ENCODE measurements at regions not wholly inside any gene's neighbourhood (a gene's known extent, or its start where the extent isn't known, plus 50 kb on each side); places are given as distances from the start of the nearest gene placed in this dataset.

DNA sequence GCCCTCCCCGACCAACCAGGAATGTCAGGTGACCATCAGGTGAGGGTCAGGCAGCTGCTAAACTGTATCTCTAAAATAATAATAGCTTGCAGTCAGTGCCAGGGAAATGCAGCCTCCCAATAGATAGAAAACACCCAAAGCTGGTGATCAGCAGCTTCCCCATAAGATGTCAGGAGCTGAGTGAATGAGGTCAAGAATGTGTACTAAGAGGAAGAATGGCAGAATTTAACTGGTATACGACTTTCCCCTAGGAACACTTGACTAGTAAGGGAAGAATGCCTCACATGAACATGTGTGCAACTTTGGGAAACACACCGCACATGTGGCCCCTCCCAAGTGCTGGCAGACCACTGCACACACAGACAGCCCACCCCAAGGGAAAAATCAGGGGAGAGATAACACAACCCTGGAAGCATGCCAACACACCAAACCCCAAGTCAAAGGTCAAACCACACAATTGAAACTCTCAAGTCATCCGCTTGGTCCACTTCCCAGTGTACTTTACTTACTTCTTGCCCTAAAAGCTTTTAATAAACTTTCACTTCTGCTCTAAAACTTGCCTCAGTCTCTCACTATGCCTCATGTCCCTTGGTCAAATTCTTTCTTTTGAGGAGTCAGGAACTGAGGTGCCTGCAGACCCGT lies 806.5 kb downstream of the OTOL1 start (continued):
- TF ChIP-seq, protein P1, sequence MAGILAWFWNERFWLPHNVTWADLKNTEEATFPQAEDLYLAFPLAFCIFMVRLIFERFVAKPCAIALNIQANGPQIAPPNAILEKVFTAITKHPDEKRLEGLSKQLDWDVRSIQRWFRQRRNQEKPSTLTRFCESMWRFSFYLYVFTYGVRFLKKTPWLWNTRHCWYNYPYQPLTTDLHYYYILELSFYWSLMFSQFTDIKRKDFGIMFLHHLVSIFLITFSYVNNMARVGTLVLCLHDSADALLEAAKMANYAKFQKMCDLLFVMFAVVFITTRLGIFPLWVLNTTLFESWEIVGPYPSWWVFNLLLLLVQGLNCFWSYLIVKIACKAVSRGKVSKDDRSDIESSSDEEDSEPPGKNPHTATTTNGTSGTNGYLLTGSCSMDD (CRISPR knock-in tag; IDR thresholded peaks at IDR 0.05): no peak
- TF ChIP-seq ERF (CRISPR knock-in tag; IDR thresholded peaks at IDR 0.05) (no peak), ZNF713 (CRISPR knock-in tag; IDR thresholded peaks at IDR 0.05) (no peak), HMG20A (CRISPR knock-in tag; IDR thresholded peaks at IDR 0.05; ENCODE audit: borderline replicate concordance) (no peak), SETDB1 (CRISPR knock-in tag; IDR thresholded peaks at IDR 0.05; ENCODE audit: borderline replicate concordance) (no peak)
- TF ChIP-seq, protein P2, sequence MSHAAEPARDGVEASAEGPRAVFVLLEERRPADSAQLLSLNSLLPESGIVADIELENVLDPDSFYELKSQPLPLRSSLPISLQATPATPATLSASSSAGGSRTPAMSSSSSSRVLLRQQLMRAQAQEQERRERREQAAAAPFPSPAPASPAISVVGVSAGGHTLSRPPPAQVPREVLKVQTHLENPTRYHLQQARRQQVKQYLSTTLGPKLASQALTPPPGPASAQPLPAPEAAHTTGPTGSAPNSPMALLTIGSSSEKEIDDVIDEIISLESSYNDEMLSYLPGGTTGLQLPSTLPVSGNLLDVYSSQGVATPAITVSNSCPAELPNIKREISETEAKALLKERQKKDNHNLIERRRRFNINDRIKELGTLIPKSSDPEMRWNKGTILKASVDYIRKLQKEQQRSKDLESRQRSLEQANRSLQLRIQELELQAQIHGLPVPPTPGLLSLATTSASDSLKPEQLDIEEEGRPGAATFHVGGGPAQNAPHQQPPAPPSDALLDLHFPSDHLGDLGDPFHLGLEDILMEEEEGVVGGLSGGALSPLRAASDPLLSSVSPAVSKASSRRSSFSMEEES (CRISPR knock-in tag; IDR thresholded peaks at IDR 0.05): no peak
- TF ChIP-seq, protein P3, sequence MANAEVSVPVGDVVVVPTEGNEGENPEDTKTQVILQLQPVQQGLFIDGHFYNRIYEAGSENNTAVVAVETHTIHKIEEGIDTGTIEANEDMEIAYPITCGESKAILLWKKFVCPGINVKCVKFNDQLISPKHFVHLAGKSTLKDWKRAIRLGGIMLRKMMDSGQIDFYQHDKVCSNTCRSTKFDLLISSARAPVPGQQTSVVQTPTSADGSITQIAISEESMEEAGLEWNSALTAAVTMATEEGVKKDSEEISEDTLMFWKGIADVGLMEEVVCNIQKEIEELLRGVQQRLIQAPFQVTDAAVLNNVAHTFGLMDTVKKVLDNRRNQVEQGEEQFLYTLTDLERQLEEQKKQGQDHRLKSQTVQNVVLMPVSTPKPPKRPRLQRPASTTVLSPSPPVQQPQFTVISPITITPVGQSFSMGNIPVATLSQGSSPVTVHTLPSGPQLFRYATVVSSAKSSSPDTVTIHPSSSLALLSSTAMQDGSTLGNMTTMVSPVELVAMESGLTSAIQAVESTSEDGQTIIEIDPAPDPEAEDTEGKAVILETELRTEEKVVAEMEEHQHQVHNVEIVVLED (CRISPR knock-in tag; IDR thresholded peaks at IDR 0.05; ENCODE audit: borderline replicate concordance): no peak

DNA sequence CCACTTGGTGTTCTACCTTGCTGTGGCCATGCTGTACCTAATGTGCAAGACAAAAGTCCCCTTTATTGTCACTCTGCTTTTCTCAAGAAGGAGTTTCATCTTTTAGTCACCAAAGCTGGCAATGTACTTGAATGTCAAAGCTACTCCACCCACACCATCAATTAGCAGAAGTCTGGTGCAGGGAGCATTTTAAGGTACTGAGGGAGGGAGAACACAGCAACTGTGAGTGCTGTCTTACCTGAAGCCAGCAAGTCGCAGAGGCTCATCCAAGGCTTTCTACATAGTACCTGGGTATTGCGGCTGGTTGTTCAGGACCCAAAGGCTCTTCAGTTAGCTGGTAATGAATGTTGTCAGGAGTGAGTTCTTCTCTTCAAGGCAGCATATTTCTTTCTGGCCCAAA lies 820.4 kb downstream of the OTOL1 start:
- no peaks in the 10 kb centered on the region for H3K79me2 ChIP-seq (ENCODE audit: insufficient read depth, low read length)
- H3K9me3 ChIP-seq (ENCODE audit: low read length): peaks cover 45% of the 10 kb centered on the region
- no peaks in the 10 kb centered on the region for H3K27me3 ChIP-seq (ENCODE audit: control insufficient read depth in 1 of 2, insufficient read depth in 2 of 2, low read length in 2 of 2)
- DNase-seq (ENCODE audit: low spot score) (no peak), FAIRE-seq (no peak), ATAC-seq (no peak)
- no peaks in the 10 kb centered on the region for H3K36me3 ChIP-seq (replicated peaks in 1 of 2; ENCODE audit: control insufficient read depth in 1 of 2, insufficient read depth in 2 of 2, low read length in 2 of 2)
- no peak overlapping the region for H3K9ac ChIP-seq (ENCODE audit: insufficient read depth, low read depth, low read length)
- no TSS peak for BruUV-seq (replicated peaks)
- intact Hi-C loops (cut with micrococcal nuclease; ENCODE audit: unreplicated experiment): no loop called here
- WGBS (ENCODE audit: low lambda C conversion rate): 50% methylated on average over 2 of the region's 2 CpGs
- H3K4me3 ChIP-seq (replicated peaks in 1 of 3; ENCODE audit: insufficient read depth in 1 of 3, low read depth in 2 of 3, low read length in 3 of 3): no peak overlapping the region
- H3K27ac ChIP-seq (ENCODE audit: extremely low read length, insufficient read depth, low read length): no peak overlapping the region
- in situ Hi-C loops (cut with HindIII; ENCODE audit: extremely low pct_ligation_motif_present, low pct_unique_long_range_greater_than_20kb): no loop called here
- ChIA-PET CTCF (ENCODE audit: low intra/inter-chr PET ratio, low total read pairs) (no interaction called here), POLR2A (no interaction called here)
- no peak overlapping the region for H3K4me2 ChIP-seq (ENCODE audit: low read depth, low read length)
- no peaks in the 10 kb centered on the region for H4K20me1 ChIP-seq (ENCODE audit: insufficient read depth, low read length)
- no peak overlapping the region for H2AFZ ChIP-seq (ENCODE audit: low read length)
- H3K4me1 ChIP-seq (ENCODE audit: insufficient read depth, low read length): no peaks in the 10 kb centered on the region
- TF ChIP-seq ZFP36L1 (CRISPR knock-in tag; IDR thresholded peaks at IDR 0.05): no peak
- TF ChIP-seq ZNF441 (CRISPR knock-in tag; IDR thresholded peaks at IDR 0.05; ENCODE audit: borderline replicate concordance): no peak
- TF ChIP-seq ZNF234 (CRISPR knock-in tag; conservative IDR thresholded peaks at IDR 0.05): no peak
- TF ChIP-seq, protein P4, sequence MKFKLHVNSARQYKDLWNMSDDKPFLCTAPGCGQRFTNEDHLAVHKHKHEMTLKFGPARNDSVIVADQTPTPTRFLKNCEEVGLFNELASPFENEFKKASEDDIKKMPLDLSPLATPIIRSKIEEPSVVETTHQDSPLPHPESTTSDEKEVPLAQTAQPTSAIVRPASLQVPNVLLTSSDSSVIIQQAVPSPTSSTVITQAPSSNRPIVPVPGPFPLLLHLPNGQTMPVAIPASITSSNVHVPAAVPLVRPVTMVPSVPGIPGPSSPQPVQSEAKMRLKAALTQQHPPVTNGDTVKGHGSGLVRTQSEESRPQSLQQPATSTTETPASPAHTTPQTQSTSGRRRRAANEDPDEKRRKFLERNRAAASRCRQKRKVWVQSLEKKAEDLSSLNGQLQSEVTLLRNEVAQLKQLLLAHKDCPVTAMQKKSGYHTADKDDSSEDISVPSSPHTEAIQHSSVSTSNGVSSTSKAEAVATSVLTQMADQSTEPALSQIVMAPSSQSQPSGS (CRISPR knock-in tag; IDR thresholded peaks at IDR 0.05): no peak
- no peak for TF ChIP-seq ZNF160 (CRISPR knock-in tag; IDR thresholded peaks at IDR 0.05)
- no peak for TF ChIP-seq CEBPG (CRISPR knock-in tag; IDR thresholded peaks at IDR 0.05)
- TF ChIP-seq, protein P5, sequence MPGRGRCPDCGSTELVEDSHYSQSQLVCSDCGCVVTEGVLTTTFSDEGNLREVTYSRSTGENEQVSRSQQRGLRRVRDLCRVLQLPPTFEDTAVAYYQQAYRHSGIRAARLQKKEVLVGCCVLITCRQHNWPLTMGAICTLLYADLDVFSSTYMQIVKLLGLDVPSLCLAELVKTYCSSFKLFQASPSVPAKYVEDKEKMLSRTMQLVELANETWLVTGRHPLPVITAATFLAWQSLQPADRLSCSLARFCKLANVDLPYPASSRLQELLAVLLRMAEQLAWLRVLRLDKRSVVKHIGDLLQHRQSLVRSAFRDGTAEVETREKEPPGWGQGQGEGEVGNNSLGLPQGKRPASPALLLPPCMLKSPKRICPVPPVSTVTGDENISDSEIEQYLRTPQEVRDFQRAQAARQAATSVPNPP (CRISPR knock-in tag; IDR thresholded peaks at IDR 0.05): no peak
- no peak for TF ChIP-seq NFKBIZ (CRISPR knock-in tag; IDR thresholded peaks at IDR 0.05)
- no peak for TF ChIP-seq ZNF781 (CRISPR knock-in tag; IDR thresholded peaks at IDR 0.05; ENCODE audit: borderline replicate concordance, not compliant biosample characterization)

Data from HepG2 (cell line).